Right cardiac atrium (tissue), 5 donors: ENCODE measurements at regions not wholly inside any gene's neighbourhood (a gene's known extent, or its start where the extent isn't known, plus 50 kb on each side); places are given as distances from the start of the nearest gene placed in this dataset.

ENCODE experiments used
- ATAC-seq, 2 donors: fragments of 200-7000 bp; cut with Tn5 transposase; one replicate each; pipeline versions ENCODE4 v1.8.0 to v1.9.1; 2020; ENCODE audit warnings: moderate library complexity in 2 of 2, mild to moderate bottlenecking in 1 of 2
- DNase-seq, 3 donors: peaks; one replicate each; pipeline ENCODE4 v3.0.0-alpha.2; 2020
- H3K27ac ChIP-seq: one replicate; pipeline ENCODE4 v1.5.1; 2013; ENCODE audit warnings: mild to moderate bottlenecking, low read length, control low read depth, moderate library complexity
- H3K27me3 ChIP-seq: one replicate; pipeline ENCODE4 v1.6.1; 2013; ENCODE audit not compliant: control insufficient read depth, insufficient read depth
- H3K4me1 ChIP-seq: one replicate; pipeline ENCODE4 v1.6.1; 2013; ENCODE audit warnings: low read length; ENCODE audit not compliant: control insufficient read depth, insufficient read depth
- H3K4me3 ChIP-seq: one replicate; pipeline ENCODE4 v1.5.1; 2013; ENCODE audit warnings: low read length, control low read depth
- H3K9me3 ChIP-seq: one replicate; pipeline ENCODE4 v1.6.1; 2013; ENCODE audit warnings: low read length; ENCODE audit not compliant: control insufficient read depth
- WGBS: extraction: QIAGEN DNeasy Blood & Tissue Kit; methylation state at CpG from one replicate; pipeline ENCODE4 v1.1.7; 2013; 5-methylcytosine and 5-hydroxymethylcytosine counted together
- intact Hi-C, 4 donors: fragments of 100-400 bp; cut with DNase I; formaldehyde crosslinking; loops; one replicate each; pipeline versions ENCODE4 v1.11.0 to v1.14.0; 2022 to 2023
- donor health status: healthy with polysubstance abuse.
- donor health status: DM: no; HTN: yes; CAD: no.
- donor health status: DM: no; HTN: no; CAD: no.
- donor health status: DM: no; HTN: yes; CAD: no; lungs with severe emphysema.
- donor health status: DM: yes; HTN: yes; CAD: no.

DNA sequence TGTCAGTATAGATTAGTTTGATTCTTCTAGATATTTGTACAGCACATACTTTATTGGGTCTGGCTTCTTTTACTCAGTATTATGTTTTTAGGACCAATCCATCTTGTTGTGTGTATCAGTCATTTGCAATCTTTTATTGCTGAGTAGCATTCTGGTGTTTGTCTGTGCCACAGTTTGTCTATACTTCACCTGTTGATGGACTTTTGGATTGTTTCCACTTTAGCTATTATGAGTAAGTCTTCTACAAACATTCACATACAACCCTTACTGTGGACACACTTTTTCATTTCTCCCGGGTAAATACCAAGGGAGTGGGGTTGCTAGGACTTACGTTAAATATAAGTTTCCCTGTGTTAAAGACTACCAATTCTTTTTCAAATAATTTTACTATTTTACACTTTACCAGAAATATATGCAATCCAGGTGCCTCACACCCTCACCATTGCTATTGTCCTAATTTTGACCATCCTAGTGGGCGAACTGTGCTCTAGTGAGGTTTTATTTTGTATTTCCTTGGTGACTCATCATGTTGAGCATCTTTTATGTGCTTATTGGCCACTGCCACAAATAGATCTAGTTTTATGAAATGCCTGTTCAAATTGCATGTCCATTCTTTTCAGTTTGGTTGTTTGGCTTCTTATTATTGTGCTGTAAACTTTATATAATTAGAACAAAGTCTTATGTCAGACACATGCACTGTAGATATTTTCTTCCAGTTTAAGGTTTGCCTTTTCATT, 304.7 kb upstream of the TMTC1 start:
- 72% methylated on average over 3 of the region's 3 CpGs for WGBS
- Histone ChIP-seq H3K27me3 (no peaks in the 10 kb centered on the region), H3K27ac (no peak overlapping the region), H3K9me3 (no peaks in the 10 kb centered on the region), H3K4me3 (no peak overlapping the region), H3K4me1 (no peaks in the 10 kb centered on the region)
- ATAC-seq, result no peak
- no peak for DNase-seq
- intact Hi-C loops, result no loop called here

- ATAC-seq (no peak), DNase-seq (no peak)
- intact Hi-C loops, result no loop called here
- Histone ChIP-seq H3K4me1 (no peaks in the 10 kb centered on the region), H3K9me3 (no peaks in the 10 kb centered on the region), H3K4me3 (no peak overlapping the region), H3K27me3 (peaks cover 3% of the 10 kb centered on the region), H3K27ac (no peak overlapping the region)
- WGBS, result 58% methylated on average over 3 of the region's 3 CpGs
Observed at GRCh38 chr12:30082381-30082780, 298.6 kb upstream of the TMTC1 start.

DNA sequence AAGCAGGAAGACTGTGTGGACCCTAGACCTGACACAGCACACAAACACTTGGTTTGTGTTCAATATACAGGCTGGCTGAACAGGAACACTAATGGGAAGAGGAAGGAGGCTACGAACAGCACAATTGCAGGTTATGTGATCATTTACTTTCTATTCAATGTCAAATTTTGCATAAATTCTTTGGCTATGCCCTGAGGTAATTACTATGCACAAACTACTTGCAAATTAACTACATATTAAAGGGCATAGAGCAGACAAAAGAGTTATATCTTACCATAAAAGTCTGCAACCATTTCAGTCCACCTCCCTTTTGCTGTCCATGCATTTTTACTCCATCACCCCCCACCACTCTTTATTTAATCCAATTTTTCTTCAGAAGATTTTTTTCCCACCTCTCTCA, 291.2 kb upstream of the TMTC1 start:
- ATAC-seq (no peak), DNase-seq (no peak)
- Histone ChIP-seq H3K4me1 (no peaks in the 10 kb centered on the region), H3K4me3 (no peak overlapping the region), H3K27me3 (peaks cover 5% of the 10 kb centered on the region), H3K27ac (no peak overlapping the region), H3K9me3 (no peaks in the 10 kb centered on the region)
- WGBS, result 77% methylated on average over 1 of the region's 1 CpG
- intact Hi-C loops, result no loop called here

- Histone ChIP-seq H3K4me3 (no peak overlapping the region), H3K27ac (no peak overlapping the region), H3K27me3 (peaks cover 5% of the 10 kb centered on the region), H3K9me3 (no peaks in the 10 kb centered on the region), H3K4me1 (no peaks in the 10 kb centered on the region)
- ATAC-seq (no peak), DNase-seq (no peak)
- 79% methylated on average over 1 of the region's 1 CpG for WGBS
- intact Hi-C loops, result no loop called here
Observed at GRCh38 chr12:30072824-30073223, 289.1 kb upstream of the TMTC1 start.

GRCh38 chr12:30067146-30067545, 283.4 kb upstream of the TMTC1 start:
- Histone ChIP-seq H3K27ac (no peak overlapping the region), H3K4me1 (no peaks in the 10 kb centered on the region), H3K27me3 (no peaks in the 10 kb centered on the region), H3K9me3 (no peaks in the 10 kb centered on the region), H3K4me3 (no peak overlapping the region)
- ATAC-seq, result no peak
- intact Hi-C loops, result no loop called here
- 93% methylated on average over 2 of the region's 2 CpGs for WGBS
- no peak for DNase-seq

DNA sequence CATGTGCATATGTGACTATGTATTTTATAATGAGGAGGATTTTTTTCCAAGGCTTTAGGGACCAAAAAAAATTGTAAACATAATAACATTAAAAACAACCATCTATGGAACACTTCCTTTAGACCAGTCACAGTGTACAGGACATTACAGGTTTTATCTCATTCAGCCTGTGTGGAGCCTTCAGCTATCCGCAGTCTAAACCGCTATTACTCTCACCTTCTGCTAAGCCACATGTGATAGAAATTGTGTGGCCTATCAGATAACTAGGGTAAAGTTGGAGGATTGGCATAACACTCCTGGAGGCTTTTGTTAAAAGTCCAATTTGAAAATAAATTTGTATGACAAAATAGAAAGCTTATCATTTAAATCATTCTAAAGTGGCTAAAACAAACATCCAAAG, 281.2 kb upstream of the TMTC1 start:
- H3K9me3 ChIP-seq, result no peaks in the 10 kb centered on the region
- no peak for DNase-seq
- no peak overlapping the region for H3K4me3 ChIP-seq
- H3K4me1 ChIP-seq, result no peaks in the 10 kb centered on the region
- H3K27me3 ChIP-seq, result no peaks in the 10 kb centered on the region
- H3K27ac ChIP-seq, result no peak overlapping the region
- intact Hi-C loops, result no loop called here
- no peak for ATAC-seq
- 68% methylated on average over 2 of the region's 2 CpGs for WGBS

DNA sequence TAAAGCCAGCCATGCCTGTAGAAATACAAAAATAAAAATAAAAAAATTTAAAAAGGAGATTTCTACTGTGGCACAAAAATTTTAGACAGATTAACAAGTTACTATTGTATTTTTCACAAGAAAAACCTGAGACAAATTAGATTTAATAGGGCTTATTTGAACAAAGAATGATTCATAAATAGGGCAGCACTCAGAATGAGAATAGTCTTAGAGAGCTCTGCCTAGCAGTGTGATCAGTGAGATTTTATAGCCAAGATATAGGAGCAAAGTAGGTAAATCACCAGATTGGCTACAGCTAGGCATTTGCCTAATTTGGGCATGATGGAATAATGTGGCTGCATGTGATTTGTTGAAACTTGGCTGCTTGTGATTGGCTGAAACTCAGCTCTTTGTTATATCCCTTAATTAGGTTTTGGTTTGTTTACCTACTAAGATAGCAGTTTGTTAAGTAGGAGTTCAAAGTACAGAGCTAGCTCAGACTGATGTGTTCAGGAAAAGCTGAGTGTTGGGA, 279.7 kb upstream of the TMTC1 start:
- no peaks in the 10 kb centered on the region for H3K9me3 ChIP-seq
- H3K27me3 ChIP-seq, result no peaks in the 10 kb centered on the region
- H3K4me3 ChIP-seq, result no peak overlapping the region
- no peak overlapping the region for H3K27ac ChIP-seq
- intact Hi-C loops, result no loop called here
- no peaks in the 10 kb centered on the region for H3K4me1 ChIP-seq
- DNase-seq, result no peak
- ATAC-seq, result no peak

DNA sequence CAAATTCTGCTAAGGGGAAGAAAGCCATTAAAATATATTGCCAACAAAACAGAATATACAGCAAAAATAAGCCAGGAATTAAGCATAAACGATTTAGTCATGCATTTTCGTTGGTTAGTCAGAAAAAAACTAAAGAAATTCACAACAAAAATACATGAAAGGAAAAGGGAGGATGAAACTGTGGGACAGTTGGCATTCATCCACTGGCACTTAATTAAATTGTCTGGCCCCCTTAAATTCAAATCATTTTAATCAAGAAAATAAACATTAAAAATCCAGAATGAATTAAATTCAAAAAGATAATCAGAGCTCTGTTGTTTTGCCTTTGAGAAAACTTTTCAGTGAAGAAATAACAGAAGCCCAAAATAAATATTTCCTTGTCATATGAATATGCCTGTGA, 264.6 kb upstream of the TMTC1 start:
- intact Hi-C loops, result no loop called here

GRCh38 chr12:30047516-30048254, 263.9 kb upstream of the TMTC1 start:
- H3K27ac ChIP-seq, result no peak overlapping the region
- no peak overlapping the region for H3K4me3 ChIP-seq
- no peaks in the 10 kb centered on the region for H3K9me3 ChIP-seq
- DNase-seq, result peak in 2 of 3 donors; percentile 13 to 50
- WGBS, result 31% methylated on average over 5 of the region's 5 CpGs
- ATAC-seq, result peak; percentile 63 to 94
- no peaks in the 10 kb centered on the region for H3K4me1 ChIP-seq
- H3K27me3 ChIP-seq, result no peaks in the 10 kb centered on the region
- intact Hi-C loops, result no loop called here

More for the DNA sequence above, 264.6 kb upstream of the TMTC1 start:
- Histone ChIP-seq H3K27me3 (no peaks in the 10 kb centered on the region), H3K4me3 (no peak overlapping the region), H3K4me1 (no peaks in the 10 kb centered on the region), H3K9me3 (no peaks in the 10 kb centered on the region), H3K27ac (no peak overlapping the region)
- 40% methylated on average over 2 of the region's 2 CpGs for WGBS
- no peak for ATAC-seq
- no peak for DNase-seq

- intact Hi-C loops, result no loop called here
- 67% methylated on average over 2 of the region's 2 CpGs for WGBS
- H3K4me3 ChIP-seq, result no peak overlapping the region
- ATAC-seq (no peak), DNase-seq (no peak)
- no peaks in the 10 kb centered on the region for H3K9me3 ChIP-seq
- H3K27me3 ChIP-seq, result no peaks in the 10 kb centered on the region
- H3K4me1 ChIP-seq, result no peaks in the 10 kb centered on the region
- H3K27ac ChIP-seq, result no peak overlapping the region
Observed at GRCh38 chr12:30046376-30046775, 262.6 kb upstream of the TMTC1 start.

GRCh38 chr12:30045171-30045570, 261.4 kb upstream of the TMTC1 start:
- no peak overlapping the region for H3K4me3 ChIP-seq
- H3K27ac ChIP-seq, result no peak overlapping the region
- no peaks in the 10 kb centered on the region for H3K9me3 ChIP-seq
- no peaks in the 10 kb centered on the region for H3K4me1 ChIP-seq
- 53% methylated on average over 1 of the region's 1 CpG for WGBS
- DNase-seq (no peak), ATAC-seq (no peak)
- no peaks in the 10 kb centered on the region for H3K27me3 ChIP-seq
- intact Hi-C loops, result no loop called here
